Ovary (tissue), 7 donors: ENCODE measurements at regions not wholly inside any gene's neighbourhood (a gene's known extent, or its start where the extent isn't known, plus 50 kb on each side); places are given as distances from the start of the nearest gene placed in this dataset.

Source experiments
- DNase-seq, 5 donors: peaks; one replicate each; pipeline ENCODE4 v3.0.0-alpha.2; 2019 to 2020
- H3K27ac ChIP-seq, 2 donors: fragments of 200-600 bp; one replicate each; pipeline versions ENCODE4 v1.5.1 to v1.8.0; 2019 to 2022
- H3K27me3 ChIP-seq: fragments of 200-600 bp; one replicate; pipeline ENCODE4 v1.8.0; 2022
- H3K36me3 ChIP-seq: fragments of 200-600 bp; sonication (generic); one replicate; pipeline ENCODE4 v1.5.1; 2019
- H3K4me1 ChIP-seq: one replicate; pipeline ENCODE4 v1.8.1; 2013; ENCODE audit warnings: mild to moderate bottlenecking, moderate library complexity; ENCODE audit not compliant: insufficient read depth
- H3K4me3 ChIP-seq: fragments of 200-600 bp; sonication (generic); one replicate; pipeline ENCODE4 v1.5.1; 2017
- H3K9me3 ChIP-seq, 2 donors: fragments of 200-600 bp in 1 of 2; sonication (generic) in 1 of 2; one replicate each; pipeline versions ENCODE4 v1.5.1 to v1.8.1; 2013 to 2019; ENCODE audit warnings: mild to moderate bottlenecking in 1 of 2, moderate library complexity in 1 of 2
- CTCF ChIP-seq, 3 donors: fragments of 450-650 bp in 2 of 3; fragments of 200-600 bp in 1 of 3; IDR thresholded peaks; one replicate each; pipeline versions ENCODE4 v1.5.1 to v1.8.0; 2016 to 2022; ENCODE audit warnings: antibody characterized with exemption in 3 of 3, mild to moderate bottlenecking in 1 of 3
- EP300 ChIP-seq: sonication (generic); formaldehyde crosslinking; IDR thresholded peaks from one replicate; pipeline ENCODE4 v1.6.1; 2017; ENCODE audit warnings: antibody characterized with exemption
- POLR2A ChIP-seq: fragments of 450-650 bp; IDR thresholded peaks from one replicate; pipeline ENCODE4 v1.6.1; 2017; ENCODE audit warnings: antibody characterized with exemption, mild to moderate bottlenecking, moderate library complexity
- whole genome bisulfite sequencing, 3 donors: extraction: QIAGEN DNeasy Blood & Tissue Kit in 1 of 3; methylation state at CpG; one replicate each; pipeline versions ENCODE4 v1.1.5 to v1.1.7; 2013 to 2017; 5-methylcytosine and 5-hydroxymethylcytosine counted together
- intact Hi-C, 4 donors: fragments of 100-400 bp; cut with DNase I; formaldehyde crosslinking; loops; one replicate each; pipeline versions ENCODE4 v1.11.0 to v1.15.1; 2022 to 2023
- donor health status: DM: no; HTN: no; CAD: no; lungs with moderate emphysema.
- donor health status: DM: no; HTN: no; CAD: no.
- donor health status: Bipolar disorder and iron deficiency.
- donor health status: DM: no; HTN: no; CAD: no.
- donor health status: DM: yes; HTN: yes; CAD: no.

- TF ChIP-seq POLR2A (no peak), CTCF (IDR thresholded peaks at IDR 0.05) (no peak), EP300 (no peak)
- Histone ChIP-seq H3K36me3 (no peaks in the 10 kb centered on the region), H3K4me1 (no peaks in the 10 kb centered on the region), H3K9me3 (no peaks in the 10 kb centered on the region), H3K27me3 (no peaks in the 10 kb centered on the region), H3K4me3 (no peak overlapping the region), H3K27ac (no peak overlapping the region)
- no peak for DNase-seq
- 28 to 36% (median 34%) methylated on average over 2 of the region's 2 CpGs for WGBS, 3 donors
- intact Hi-C loops: no loop called here
These were observed 391.8 kb upstream of the CPXCR1 start for GRCh38 chrX:88355252-88355651.

- Histone ChIP-seq H3K4me1 (no peaks in the 10 kb centered on the region), H3K36me3 (no peaks in the 10 kb centered on the region), H3K27ac (no peak overlapping the region), H3K27me3 (no peaks in the 10 kb centered on the region), H3K9me3 (peaks cover 0 to 3% of the 10 kb centered on the region in 2 donors), H3K4me3 (no peak overlapping the region)
- TF ChIP-seq CTCF (IDR thresholded peaks at IDR 0.05): no peak
- no peak for TF ChIP-seq POLR2A
- no peak for TF ChIP-seq EP300
- 77 to 94% (median 83%) methylated on average over 1 of the region's 1 CpG for WGBS, 3 donors
- DNase-seq: no peak
- intact Hi-C loops: no loop called here
These were observed 380.7 kb upstream of the CPXCR1 start for GRCh38 chrX:88366314-88366713.

GRCh38 chrX:88378406-88378805 lies 368.6 kb upstream of the CPXCR1 start:
- Histone ChIP-seq H3K4me3 (no peak overlapping the region), H3K27me3 (no peaks in the 10 kb centered on the region), H3K27ac (no peak overlapping the region), H3K36me3 (no peaks in the 10 kb centered on the region), H3K4me1 (no peaks in the 10 kb centered on the region), H3K9me3 (no peaks in the 10 kb centered on the region)
- TF ChIP-seq CTCF (IDR thresholded peaks at IDR 0.05): no peak
- no peak for TF ChIP-seq EP300
- no peak for TF ChIP-seq POLR2A
- DNase-seq: no peak
- intact Hi-C loops: no loop called here

- 61 to 77% (median 68%) methylated on average over 2 of the region's 2 CpGs for WGBS, 3 donors
- intact Hi-C loops: no loop called here
- no peak overlapping the region for H3K4me3 ChIP-seq
These were observed 349.5 kb upstream of the CPXCR1 start for GRCh38 chrX:88397551-88397950.

More at GRCh38 chrX:88397551-88397950, 349.5 kb upstream of the CPXCR1 start:
- Histone ChIP-seq H3K27me3 (no peaks in the 10 kb centered on the region), H3K27ac (no peak overlapping the region), H3K36me3 (no peaks in the 10 kb centered on the region), H3K9me3 (no peaks in the 10 kb centered on the region), H3K4me1 (no peaks in the 10 kb centered on the region)
- DNase-seq: no peak
- TF ChIP-seq EP300: no peak
- TF ChIP-seq CTCF (IDR thresholded peaks at IDR 0.05): no peak
- TF ChIP-seq POLR2A: no peak
